ENCODE measurements at regions not wholly inside any gene's neighbourhood (a gene's known extent, or its start where the extent isn't known, plus 50 kb on each side); places are given as distances from the start of the nearest gene placed in this dataset.

DNA sequence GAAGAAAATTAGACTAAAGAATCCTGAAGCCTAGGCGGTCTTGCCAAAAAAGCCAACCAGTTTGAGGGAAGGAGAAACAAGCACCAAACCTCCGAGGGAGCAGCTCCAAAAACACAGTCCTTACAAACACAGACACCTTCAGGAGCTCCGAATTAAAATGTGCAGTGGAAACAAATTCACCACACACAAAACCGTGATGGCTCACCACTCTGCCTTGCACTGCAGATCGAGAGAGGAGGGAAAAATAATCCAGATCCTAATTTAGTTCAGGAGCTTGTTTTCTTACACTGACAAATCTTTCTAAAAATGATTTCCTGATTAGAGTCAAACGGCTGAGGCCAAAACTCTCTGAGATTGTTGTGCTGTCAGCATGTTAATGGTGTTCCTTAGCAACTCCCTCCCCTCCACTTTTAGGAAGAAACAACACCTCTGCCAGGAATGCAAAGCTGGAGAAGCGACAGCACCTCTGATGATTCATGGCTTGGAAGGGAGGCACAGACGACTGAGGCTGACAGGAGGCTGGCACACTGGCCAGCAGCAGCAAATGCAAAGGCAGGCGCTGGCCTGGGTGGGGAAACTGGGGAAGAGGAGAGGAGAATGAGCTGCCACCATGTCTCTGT, 249.4 kb upstream of the KLHL29 start:
- no peak for DNase-seq (ENCODE audit: low spot score)

DNA sequence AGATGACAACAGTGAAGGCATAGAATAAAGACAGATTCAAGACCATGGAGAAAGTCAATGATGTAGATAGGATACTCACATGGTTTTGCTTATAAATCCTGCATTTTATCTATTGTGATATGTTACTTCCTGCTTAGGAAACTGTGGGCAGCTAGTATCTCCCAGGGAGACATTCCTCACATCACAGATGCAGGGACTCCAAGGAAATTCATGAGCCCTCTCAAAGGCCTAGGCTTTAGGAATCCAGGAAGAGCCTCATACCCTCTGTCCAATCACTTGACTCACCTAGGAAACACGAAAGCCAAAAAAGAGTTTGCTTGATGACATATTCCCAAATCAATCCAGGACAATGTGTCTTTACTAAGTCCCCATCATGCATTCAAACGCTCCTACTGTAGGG, 247.8 kb upstream of the KLHL29 start:
- no peak for DNase-seq (ENCODE audit: low spot score)

DNA sequence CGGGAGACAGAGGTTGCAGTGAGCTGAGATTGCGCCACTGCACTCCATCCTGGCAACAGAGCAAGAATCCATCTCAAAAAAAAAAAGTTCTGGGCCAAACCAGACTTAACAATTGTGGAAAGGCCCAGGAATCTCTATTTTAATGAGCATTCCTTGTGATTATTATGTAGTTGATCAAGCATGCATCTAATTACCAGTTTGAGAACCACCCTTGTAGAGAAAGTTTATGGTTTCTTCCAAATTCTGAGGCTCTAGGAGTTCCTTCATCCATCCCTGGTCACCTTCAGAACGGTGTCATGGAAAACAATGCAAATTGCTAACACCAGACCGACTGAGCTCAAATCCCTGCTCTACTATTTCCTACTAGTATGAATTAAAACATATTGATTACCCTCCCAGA, 246.3 kb upstream of the KLHL29 start:
- DNase-seq (ENCODE audit: low spot score), result no peak

DNA sequence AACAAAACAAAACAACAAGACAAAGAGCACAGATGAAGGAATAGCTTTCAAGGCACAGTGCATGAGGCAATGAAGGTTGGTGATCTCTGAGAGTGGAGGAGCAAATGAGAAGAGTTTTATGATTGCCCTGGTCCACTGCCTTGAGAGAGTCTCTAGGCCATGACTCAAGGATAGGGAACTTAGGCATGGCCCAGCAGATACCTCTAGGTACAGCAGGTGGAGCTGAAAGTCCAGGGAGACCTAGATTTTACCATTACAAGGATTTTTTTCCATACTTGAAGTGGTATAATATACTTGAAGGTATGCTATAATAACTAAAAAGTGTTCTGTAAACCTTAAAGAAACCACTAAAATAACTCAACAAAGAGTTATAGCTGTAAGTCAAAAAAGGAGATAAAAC, 239.5 kb upstream of the KLHL29 start:
- no peak for DNase-seq (ENCODE audit: low spot score)

DNA sequence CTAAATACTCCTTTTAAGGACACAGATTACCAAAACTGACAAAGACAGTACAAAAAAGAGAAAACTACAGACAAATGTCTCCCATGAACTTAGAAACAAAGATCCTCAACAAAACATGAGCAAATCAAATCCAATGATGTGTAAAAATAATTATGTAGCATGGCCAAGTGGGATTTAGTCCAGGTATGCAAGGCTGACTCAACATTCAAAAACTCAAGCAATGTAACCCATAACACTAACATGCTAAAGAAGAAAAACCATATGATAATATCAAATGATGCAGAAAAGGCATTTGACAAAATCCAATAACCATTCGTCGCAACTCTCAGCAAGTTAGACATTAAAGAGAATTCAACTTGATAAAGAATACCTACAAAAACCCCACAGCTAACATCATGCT, 239.0 kb upstream of the KLHL29 start:
- no peak for DNase-seq (ENCODE audit: low spot score)

DNA sequence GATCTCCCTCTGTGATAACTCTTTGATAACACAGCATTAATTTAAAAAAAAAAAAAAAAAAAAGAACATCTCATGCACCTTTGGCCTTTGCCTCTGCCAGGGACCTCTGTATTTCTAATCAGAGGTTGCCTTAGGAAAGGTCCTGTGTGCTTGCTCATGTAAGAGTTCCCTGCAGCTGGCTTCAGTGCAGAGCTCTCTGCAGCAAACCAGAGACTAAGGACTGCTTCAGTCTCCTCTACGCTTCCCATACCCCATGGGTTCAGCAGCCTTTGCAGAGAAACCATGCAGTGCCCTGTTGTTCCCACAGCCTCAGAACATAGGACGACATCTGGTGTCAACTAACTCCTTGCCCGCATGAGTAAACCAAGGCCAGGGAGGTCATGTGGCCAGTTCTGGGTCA, 236.6 kb upstream of the KLHL29 start:
- no peak for DNase-seq (ENCODE audit: low spot score)

DNA sequence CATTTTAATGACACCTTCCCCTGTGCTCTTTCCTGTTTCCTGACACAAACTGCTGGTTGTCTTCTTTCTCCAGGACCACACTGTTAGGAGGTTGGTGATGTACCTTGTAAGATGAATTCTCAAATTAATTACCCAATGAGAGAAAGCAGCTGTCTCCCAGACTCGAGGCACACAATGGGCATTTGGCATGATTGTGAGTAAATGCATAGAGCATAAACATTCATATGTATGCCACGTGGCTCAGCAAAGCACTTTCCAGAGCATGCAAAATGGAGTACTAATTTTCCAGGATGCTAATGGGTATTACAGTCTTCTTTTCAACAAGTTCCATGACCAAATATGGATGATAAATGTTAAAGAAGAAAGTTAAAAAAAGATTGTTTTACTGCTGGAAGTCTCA, 235.2 kb upstream of the KLHL29 start:
- no peak for DNase-seq (ENCODE audit: low spot score)

DNA sequence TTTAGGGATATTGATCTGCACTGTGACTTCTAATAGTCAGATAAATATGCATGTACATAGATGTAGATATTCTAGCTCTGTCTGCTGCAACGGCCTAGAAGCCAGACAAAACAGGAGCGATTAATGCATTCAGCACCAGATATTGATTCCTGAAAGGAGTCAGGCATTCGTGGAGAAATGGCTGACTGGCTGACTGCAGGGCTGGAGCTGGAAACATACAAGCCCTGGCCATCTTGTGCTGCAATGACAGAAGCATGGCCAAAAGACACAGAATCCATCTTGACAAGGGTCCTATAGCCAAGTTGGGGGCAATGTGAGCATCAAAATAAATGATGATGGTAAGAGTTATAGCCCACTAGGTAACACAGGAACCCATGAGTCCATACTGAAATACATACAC, 231.5 kb upstream of the KLHL29 start:
- no peak for DNase-seq (ENCODE audit: low spot score)

DNA sequence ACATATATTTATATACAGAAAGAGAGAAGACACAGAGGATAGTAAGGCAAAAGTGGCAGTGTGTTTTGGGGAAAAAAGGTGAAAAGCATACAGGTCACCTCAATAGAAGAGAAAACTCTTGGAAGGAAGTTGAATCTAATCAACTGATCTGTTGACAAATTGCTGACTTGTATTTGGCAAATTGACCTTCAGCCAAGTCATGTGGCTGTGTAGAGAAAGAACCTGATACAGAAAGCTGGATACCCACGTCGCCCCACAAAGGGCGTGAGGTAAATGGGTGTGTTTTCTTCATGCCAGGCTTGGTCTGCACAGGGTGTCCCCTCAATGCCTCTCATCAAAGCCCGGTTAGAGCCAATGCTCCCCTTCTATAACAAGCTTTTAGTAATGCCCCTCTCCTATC, 230.0 kb upstream of the KLHL29 start:
- DNase-seq (ENCODE audit: low spot score), result no peak

DNA sequence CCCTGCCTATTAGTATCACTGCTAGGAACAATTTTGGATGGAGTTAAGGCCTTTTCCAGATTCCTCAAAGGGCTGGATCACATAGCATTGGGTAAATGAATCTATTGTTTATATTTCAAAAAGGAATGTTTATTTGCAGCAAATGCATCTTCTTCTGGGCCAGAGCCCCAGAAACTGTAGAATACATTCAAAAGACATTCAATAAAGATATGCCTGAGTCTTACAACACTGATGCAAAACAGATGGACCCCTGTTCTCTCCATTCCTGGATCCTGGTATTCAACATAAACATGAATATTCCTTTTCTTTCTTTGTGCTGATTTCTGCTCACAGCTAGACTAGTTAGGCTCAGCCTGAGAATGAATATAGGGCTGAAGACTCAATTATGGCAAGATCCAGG, 227.2 kb upstream of the KLHL29 start:
- no peak for DNase-seq (ENCODE audit: low spot score)

DNA sequence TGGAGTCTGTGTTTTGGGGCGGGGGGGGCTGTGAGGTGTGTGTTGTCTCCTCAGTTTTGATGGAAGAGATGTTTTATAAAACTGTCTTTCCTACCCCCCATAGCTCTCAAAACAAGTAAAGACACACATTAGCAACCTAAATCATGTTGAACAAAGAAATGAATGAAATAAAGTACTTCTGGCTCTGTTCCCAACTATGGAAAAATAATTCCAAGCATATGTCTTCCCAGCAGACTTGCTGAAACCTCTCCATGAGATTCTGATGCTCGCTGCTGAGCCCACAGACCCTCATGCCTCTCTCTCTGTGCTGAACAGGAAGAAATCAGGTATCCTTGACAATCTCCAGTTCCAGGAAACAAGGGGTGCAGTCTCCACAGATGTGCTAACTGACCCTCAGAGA, 226.7 kb upstream of the KLHL29 start:
- DNase-seq (ENCODE audit: low spot score), result no peak

DNA sequence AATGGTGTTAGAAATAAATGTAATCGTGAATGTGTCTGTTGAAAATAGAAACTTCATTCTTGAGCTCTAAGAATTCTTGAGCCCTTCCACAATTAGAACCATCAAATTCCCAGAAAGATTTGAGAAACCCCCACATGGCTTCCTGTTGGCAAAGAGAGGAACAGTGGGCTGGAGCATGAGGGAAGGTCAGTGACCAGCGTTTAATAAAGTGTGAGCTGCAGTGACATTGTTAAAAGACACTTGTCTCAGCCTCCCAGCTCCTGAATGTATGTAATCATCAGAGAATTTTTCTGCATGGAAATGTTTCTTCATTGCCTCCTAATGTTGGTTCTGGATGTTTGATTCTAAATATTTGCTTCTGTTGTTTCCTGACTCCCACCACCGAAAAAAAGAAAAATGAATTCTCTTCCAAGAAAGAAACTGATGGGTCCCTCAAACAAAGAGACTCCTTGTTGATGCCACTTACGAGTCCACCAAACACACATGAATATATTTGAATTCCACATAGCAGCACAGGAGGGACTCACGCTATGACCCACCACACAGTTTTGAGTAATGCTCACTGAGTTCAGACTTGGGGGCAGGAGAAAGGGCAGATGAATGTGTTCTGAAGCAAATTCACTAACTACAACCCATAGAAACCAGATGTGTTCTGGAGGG, 225.1 kb upstream of the KLHL29 start:
- DNase-seq (ENCODE audit: low spot score), result no peak

DNA sequence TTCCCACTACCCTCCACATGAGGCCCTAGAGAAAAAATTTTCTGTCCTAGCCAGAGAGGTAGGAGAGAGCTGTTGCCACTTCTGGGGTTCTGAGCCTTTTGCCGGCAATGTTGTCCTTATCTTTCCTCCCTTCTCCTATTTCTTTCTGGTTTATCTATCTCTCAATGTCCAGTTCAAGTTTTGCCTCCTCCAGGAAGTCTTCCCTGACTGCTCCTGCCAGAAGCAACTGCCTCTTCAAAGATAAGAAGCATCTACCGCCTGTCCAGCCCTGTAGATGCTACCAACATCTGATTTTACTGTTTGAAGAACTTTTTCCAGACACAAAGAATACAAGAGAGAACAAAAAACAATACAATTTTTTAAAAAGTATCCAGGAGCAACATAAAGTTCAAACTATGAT, 220.8 kb upstream of the KLHL29 start:
- no peak for DNase-seq (ENCODE audit: low spot score)

DNA sequence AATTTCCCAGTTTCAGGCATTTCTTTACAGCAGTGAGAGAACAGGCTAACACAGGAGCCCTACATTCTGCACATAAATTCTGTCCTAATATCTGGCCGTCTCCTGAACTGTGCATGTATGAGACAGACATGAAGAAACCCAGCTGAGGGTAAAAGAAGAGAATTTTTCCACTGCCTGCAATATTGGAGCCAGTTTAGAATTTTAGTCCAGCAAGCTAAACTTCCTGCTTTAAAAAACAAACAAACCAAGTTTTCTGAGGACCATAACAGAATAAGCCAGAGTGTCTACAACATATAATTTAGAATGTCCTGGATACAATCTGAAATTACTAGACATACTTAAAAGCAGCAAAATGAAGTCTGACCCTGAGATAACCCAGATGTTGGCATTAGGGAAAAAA, 215.1 kb upstream of the KLHL29 start:
- DNase-seq (ENCODE audit: low spot score), result no peak

DNA sequence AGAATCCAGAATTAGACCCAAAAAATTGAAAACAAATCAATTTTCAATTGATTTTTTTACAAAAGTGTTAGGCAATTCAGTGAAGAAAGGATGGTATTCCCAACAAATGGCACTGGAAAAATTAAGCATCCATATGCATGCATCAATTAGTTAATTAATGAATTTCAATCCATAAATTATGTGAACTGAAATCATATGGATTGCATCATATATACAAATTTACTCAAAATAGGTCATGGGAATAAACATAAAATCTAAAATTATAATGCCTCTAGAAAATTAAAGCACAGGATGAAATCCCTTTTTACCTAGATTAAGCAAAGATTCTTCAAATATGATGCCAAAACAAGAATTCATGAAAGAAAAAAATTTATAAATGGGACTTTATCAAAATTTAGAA, 213.9 kb upstream of the KLHL29 start:
- DNase-seq (ENCODE audit: low spot score), result no peak

DNA sequence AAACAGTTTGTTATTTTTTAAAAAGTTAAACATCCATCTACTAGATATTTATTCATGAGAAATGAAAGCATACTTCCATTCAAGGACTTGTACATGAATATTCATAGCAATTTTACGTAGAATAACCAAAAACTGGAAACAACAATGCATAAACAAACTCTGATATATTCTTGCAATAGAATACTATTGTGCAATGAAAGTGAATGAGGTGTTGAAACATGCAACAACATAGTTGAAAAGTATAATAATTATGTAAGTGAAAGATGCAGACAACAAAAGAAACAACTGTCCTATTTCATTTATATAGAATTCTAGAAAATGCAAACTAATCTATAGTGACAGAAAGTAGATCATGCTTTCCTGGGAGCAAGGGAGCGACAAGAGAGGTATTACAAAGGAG, 206.6 kb upstream of the KLHL29 start:
- DNase-seq (ENCODE audit: low spot score), result no peak

DNA sequence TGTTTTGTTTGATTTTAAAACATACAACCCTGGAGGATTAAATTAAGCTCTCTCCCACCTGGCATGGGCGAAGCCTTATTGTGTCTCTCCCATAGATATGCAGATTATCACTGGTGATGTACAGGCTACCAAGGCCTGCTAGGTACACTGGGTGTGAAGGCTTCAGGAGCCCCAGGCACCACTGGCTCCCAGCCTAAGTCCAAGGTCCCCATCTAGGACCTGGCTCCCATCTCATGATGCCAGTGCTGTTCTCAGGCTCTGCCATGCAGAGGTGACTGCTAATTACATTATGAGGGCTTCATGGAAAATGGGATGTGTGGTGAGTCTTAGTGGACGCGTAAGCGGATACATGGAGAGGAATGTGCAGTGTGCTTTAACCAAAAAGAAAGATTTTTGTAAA, 201.2 kb upstream of the KLHL29 start:
- DNase-seq (ENCODE audit: low spot score), result no peak

DNA sequence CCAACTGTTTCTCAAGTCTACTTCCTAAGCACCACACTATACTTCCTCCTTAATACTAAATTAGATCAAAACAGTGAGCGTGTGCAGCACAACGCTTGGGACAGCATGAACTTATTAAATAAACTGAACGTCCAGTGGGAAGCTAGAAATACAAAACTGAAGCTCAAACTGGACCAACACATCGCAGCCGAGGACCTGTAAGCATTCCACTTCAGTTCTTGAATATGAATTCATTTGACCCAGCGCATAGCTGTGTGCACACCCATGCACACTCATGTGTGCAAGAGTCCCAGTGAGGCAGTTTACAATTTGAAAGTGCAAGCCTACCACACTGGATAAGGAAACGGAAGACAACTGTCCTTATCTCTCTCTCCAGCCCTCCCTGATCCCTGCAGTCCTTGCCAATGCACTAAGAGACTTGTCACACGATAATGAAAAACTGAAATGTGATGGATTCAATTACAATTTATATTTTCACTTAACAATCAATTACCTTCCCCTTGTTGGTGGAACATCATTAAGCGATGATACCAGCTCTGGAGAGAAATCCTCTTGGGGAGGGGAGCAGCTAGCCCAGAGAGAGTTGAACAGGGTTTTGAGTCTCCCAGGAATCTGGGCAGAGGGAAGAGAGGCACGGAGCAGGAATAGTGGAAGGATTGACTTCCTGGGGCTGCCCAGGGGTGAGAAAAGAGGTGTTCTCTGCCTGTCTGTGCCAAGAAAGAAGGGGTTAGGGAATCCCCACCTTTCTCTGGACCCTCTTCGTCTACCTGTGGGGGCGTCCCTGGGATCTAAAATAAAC, 186.5 kb upstream of the KLHL29 start:
- no peak for DNase-seq (ENCODE audit: low spot score)

DNA sequence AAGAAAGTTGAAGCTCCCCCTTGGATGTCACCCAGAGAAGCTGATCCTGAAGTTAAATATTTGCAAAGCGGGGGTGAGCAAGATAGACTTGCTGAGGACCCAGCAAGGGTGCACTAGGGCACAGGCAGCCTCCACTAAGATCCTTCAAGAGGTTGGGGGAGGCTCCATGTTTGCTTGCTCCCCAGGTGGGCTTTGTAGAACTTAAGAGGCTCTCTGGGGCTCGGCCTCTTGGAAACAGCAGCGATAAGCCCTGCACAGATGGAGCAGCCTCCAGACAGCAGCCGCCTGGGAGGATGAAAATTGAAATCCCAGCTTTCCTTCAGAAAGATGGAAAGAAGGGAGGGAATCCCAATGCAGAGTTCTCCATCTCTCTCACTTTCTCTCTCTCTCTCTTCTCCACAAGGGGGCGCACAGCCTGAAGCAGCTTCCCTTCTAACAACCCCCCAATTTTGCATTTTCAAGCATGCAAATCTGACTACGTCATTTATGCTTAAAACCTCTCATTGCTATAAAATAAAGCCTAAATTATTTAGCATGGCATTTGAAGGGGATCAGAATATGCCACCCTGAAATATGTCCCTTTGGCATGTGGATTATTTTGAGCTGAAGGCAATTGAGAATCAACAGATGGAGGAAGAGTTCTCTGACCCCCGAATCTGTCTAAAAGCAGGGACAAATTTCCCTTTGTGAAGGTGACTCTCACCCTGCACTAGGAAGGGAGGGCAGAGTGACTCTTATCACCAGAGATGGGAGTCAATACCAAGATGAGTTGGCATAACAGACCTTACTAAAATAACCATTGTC, 185.7 kb upstream of the KLHL29 start:
- peak; percentile 29 for DNase-seq (ENCODE audit: low spot score)

DNA sequence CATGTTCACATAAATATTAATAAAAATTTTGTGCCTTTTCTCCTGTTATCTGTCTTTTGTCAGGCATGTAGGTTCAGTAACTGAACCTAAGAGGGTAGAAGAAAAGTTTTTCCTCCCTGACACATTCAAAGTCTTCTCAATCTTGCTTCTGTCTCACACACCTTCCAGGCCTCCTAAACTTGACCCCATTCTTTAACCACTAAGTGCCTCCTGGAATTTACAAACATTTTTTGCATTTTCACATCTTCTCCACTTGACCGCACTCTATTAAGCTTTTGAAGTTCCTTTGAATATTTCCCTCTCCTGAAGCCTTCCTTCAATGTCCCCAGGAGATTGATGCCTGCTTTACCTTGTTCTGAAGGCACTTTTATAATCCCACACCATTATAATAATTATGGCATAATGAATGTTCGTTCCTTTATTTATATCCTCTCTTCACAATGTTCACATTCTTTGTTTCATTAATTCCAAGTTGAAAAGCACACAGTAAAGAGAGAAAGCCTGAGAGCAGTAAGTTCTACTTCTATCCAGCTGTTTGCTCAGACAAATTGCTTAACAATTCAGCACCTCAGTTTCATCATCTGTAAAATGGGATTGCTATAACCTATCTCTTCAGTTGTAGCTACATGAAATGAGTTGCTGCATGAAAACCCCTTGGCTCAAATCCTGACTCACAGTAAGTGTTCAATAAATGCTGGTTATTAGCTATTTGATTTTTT, 184.8 kb upstream of the KLHL29 start:
- no peak for DNase-seq (ENCODE audit: low spot score)

DNA sequence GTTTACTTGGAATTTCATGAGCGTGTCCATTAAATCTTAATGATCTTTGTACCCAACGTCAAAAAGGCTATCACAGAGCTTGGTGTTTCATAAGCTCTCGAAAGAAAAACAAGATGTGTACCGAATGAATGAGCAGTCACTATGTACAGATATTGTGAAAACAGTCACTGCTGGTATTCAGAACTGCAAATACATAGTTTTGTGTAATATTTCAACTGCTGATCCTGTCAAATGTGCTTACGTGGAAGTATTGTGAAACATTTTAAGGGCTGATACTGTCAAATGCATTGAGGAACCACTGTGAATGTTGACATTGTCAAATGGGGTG, 184.2 kb upstream of the KLHL29 start:
- DNase-seq (ENCODE audit: low spot score), result no peak

DNA sequence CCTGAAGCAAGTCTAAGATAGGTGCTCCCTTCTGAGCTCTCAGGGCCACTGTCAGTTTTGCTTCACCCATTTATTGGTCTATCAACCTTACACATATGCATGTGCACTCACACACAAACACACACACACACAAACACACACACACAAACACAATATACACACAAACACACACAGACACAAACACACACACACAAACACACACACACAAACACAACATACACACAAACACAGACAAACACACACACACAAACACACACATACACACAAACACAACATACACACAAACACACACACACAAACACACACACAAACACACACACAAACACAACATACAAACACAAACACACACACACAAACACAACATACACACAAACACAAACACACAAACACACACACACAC, 181.6 kb upstream of the KLHL29 start:
- no peak for DNase-seq (ENCODE audit: low spot score)

Measured in AG08396 (cell line).